ENCODE measurements at regions not wholly inside any gene's neighbourhood (a gene's known extent, or its start where the extent isn't known, plus 50 kb on each side); places are given as distances from the start of the nearest gene placed in this dataset.
A peak's percentile ranks its signal among the peaks of the same experiment; 100 is the strongest.

DNA sequence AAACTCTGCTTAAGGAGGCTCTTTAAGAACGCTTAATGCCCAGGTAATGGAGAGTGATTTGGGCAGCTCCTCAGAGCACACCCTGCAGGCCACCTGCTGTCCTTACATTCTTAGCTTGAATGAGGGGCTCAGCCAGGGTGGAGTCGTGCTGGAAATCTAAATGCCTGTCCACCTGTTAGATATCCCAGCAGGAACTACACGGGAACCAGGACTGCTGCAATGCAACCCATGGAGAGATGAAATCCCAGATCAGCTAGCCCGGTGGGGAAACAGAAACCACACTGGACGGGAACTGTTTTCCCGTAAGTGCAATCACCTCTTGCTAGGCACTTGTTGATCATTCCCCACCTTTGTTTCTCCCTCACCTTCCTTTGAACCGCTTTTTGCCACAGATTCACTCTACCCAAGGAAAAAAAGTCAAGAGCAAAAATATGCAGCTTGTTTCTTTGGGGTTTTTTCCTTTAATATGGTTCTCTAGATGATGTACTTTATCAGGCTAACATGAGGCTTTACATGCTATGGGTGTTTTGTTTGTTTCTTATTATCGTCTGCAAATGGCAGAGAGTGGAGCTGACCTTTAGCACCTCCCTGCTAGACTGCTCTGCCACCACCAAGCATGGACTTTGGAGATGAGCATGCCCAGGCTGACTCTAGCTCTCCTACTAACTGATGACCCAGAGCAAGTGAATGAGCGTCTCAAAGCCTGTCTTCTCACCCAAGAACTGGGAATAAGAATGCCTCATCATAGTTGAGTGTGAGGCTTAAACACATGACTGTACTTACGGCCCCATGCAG lies 125.9 kb upstream of the TNFAIP3 start:
- no peak for DNase-seq (ENCODE audit: low spot score)
- TF ChIP-seq, protein P1, sequence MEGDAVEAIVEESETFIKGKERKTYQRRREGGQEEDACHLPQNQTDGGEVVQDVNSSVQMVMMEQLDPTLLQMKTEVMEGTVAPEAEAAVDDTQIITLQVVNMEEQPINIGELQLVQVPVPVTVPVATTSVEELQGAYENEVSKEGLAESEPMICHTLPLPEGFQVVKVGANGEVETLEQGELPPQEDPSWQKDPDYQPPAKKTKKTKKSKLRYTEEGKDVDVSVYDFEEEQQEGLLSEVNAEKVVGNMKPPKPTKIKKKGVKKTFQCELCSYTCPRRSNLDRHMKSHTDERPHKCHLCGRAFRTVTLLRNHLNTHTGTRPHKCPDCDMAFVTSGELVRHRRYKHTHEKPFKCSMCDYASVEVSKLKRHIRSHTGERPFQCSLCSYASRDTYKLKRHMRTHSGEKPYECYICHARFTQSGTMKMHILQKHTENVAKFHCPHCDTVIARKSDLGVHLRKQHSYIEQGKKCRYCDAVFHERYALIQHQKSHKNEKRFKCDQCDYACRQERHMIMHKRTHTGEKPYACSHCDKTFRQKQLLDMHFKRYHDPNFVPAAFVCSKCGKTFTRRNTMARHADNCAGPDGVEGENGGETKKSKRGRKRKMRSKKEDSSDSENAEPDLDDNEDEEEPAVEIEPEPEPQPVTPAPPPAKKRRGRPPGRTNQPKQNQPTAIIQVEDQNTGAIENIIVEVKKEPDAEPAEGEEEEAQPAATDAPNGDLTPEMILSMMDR (IDR thresholded peaks at IDR 0.05; ENCODE audit: extremely low read depth, missing control alignments): no peak

DNA sequence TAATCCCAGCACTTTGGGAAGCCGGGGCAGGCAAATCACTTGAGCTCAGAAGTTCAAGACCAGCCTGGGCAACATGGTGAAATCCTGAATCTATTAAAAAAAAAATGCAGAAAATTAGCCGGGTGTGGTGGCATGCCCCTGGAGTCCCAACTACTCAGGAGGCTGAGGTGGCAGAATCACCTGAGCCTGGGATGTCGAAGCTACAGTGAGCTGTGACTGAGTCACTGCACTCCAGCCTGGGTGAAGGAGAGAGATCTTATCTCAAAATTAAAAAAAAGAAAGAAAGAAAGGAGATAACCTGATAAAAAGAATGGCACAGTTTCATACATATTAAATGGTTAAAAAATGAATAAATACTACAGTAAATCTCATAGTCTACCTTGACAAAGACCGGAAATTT lies 123.6 kb upstream of the TNFAIP3 start:
- DNase-seq (ENCODE audit: low spot score): no peak
- TF ChIP-seq, protein P1 (IDR thresholded peaks at IDR 0.05; ENCODE audit: extremely low read depth, missing control alignments): no peak

DNA sequence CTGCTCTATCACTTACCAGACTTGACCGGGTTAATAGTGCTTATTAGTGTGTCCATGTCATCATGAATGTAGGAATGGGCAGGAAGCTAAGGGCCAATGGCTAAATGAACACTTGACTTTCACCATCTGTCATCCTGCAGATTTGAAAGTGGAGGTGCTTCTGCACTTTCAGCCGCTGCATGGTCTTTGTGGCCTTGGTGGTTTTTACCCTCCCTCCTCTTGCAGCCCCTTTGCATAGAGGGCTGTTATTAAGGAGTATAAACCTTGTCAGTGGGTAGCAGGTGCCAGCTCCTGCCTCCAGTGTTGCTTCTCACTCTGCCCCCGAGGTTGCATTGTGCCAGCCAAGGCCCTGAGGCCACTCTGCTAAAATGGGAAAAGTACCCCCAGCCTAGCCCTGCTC lies 122.2 kb upstream of the TNFAIP3 start:
- peak; percentile 25 for DNase-seq (ENCODE audit: low spot score)
- TF ChIP-seq, protein P1 (IDR thresholded peaks at IDR 0.05; ENCODE audit: extremely low read depth, missing control alignments): no peak

DNA sequence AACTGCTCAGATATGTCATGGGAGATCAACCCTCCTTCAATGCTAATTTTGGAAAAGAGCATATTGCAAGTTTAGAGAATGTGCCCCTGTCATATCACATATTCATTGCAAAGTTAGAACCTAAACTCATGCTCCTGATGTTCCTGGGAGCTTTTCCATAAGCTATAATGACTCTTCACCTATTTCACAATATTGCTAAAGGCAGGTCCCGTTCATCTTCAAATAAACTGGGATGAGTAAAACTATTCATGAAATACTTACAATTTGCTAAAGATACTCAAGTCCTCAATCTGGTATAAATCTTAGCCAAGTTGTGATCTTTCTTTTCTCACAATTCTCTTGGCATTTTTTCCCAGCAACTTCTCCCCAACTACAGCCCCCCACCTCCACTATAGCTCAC lies 121.7 kb upstream of the TNFAIP3 start:
- no peak for DNase-seq (ENCODE audit: low spot score)
- TF ChIP-seq, protein P1 (IDR thresholded peaks at IDR 0.05; ENCODE audit: extremely low read depth, missing control alignments): no peak

DNA sequence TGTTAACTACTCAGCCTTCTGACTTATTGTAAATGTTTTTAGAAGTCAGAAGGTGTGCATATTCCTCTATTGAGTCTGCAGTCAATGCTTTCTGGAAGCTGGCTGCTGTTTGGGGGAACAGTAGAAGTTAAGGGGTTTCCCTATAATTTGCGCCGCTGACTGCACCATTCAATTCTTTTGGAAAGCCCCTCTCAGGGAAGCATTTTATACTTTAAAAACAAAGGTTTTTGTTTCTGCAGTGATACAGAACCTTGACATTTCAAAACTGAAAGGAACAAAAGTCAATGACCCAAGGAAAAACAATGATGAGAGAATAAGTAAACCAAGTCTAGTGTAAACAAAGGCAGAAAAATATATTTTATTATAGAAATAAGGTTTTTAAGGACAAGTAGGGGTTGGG lies 120.8 kb upstream of the TNFAIP3 start:
- TF ChIP-seq, protein P1 (IDR thresholded peaks at IDR 0.05; ENCODE audit: extremely low read depth, missing control alignments): no peak

DNA sequence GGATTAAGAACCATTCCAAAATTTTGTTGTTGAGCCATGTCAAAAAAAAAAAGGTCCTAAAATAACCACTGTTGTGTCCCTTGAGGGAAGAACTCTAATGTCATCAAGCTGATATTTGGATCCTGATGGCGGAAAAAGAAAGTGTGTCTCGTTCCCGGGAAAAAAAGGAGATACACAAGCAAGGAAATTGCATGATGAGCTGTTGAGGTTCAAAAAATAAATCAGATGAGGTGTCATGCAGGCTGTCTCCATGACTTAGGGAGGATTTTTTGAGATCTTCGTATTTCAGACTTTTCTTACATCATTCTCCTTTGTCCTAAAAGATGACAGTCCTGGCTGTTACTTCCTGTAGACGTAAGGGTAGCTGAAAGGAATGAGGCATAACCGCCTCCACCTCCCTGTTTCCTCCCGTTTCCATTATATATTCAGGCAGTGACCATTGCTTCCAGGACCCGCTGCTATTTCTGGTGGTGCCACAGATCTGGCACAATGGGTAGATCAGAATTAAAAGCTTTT lies 117.3 kb upstream of the TNFAIP3 start:
- no peak for DNase-seq (ENCODE audit: low spot score)
- TF ChIP-seq, protein P1 (IDR thresholded peaks at IDR 0.05; ENCODE audit: extremely low read depth, missing control alignments): no peak

More for the DNA sequence above, 120.8 kb upstream of the TNFAIP3 start:
- DNase-seq (ENCODE audit: low spot score): peak; percentile 30

DNA sequence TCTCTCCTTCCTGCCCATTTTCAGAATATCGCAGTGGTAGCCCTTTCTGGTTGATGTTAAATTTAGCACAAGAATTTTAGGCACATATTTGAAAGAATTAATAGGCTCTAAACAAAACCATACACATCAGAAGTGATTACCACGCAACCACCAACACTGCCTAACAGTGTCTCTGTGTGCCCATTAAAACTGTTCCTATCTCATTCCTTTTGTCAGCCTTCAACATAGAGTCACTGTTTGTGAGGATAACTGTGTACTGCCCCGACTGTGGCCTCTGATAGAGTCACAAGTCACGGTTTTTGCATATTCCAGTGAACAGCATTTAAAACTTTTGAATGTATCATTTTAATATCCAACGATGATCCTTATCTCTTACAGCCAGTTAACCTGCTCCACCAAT lies 116.8 kb upstream of the TNFAIP3 start:
- DNase-seq (ENCODE audit: low spot score): no peak

More for the DNA sequence above, 116.8 kb upstream of the TNFAIP3 start:
- TF ChIP-seq, protein P1 (IDR thresholded peaks at IDR 0.05; ENCODE audit: extremely low read depth, missing control alignments): no peak
